ENCODE measurements at regions not wholly inside any gene's neighbourhood (a gene's known extent, or its start where the extent isn't known, plus 50 kb on each side); places are given as distances from the start of the nearest gene placed in this dataset.

DNA sequence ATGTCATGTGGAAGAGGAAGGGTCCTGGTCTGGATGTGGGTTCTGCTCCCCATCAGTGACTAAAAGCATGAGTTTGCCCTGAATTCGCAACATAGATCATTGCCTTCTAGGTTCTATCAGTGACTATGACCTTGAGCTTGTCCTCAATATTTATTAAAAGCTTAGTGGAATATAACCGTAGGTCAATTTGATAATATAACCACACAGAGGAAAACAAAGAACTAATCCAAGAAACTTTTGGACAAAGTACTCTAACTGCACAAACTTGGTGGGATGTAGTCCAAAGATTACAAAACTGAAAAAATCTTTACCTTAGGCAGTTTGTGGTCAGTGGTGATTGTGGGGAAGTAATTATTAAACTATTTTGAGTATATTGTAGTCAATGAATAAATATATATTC, 152.9 kb downstream of the CYP26A1 start:
- TF ChIP-seq POLR2A (IDR thresholded peaks at IDR 0.05; ENCODE audit: low read depth, low read length) = no peak
- TF ChIP-seq POLR2AphosphoS5 (IDR thresholded peaks at IDR 0.05; ENCODE audit: low read depth, low read length) = no peak
